D341Med (cell line): ENCODE measurements at regions not wholly inside any gene's neighbourhood (a gene's known extent, or its start where the extent isn't known, plus 50 kb on each side); places are given as distances from the start of the nearest gene placed in this dataset.

Experiments
- DNase-seq: peaks from one replicate; pipeline ENCODE4 v3.0.0; 2012; ENCODE audit warnings: low spot score

DNA sequence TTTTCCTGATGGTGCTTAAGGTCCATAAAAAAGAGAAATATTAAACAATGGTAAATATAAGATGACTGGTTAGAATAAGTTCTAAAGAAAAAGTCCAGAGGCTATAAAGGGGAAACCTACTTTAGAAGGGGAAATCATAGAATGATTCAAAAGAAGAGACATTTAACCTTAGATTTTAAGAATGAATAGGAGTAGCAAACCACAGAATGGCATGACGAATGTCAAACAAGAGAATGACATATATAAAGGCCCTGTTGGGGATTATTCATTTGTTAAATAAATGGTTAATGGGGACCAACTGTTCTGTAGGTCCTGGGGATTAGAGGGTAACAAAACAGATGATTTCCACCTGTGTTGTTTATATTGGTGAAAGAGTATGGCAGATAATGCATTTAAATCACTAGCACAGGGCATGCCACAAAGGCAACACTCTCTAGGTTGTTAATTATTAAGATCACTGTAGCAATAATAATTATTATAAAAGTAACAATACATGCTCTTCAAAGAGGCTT, 495.2 kb upstream of the GRIA1 start:
- DNase-seq, result no peak

DNA sequence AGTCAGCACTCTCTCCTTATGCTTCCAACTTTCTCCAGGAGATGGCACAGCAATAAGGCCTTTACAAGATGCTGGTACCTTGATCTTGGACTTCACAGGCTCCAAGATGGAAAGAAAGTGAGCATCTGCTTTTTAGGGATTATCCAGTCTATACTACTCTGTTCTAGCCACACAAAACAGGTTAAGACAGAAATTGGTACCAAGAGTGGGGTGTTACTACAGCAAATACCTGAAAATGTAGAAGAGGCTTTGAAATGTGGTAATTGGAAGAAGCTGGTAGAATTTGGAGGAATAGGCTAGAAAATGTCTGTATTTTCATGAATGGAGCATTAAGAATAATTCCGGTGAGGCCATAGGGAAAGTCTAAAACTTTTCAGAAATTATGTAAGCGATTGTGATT, 484.8 kb upstream of the GRIA1 start:
- DNase-seq, result no peak

GRCh38 chr5:153006681-153007080, 483.8 kb upstream of the GRIA1 start:
- DNase-seq, result no peak

DNA sequence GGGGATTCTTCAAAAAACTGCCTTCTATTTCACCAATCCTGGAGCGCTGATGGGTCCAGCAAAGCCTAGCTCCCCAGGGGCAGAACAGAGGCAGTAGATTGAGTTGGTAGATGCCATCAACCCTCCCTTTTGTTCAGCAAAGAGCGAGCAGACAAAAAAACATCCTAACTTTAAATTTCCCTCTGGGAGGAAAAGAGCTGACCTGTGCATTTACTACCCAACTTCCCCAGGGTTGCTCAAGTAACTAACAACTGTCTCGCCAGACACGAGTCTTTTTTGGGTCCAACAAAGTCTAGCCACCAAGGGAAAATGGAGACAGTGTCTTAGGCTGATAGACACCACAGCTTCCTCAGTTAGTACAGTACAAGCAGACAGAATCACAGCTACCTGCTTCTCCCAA, 476.3 kb upstream of the GRIA1 start:
- DNase-seq, result no peak

- DNase-seq, result no peak
Observed at GRCh38 chr5:153018121-153018520, 472.3 kb upstream of the GRIA1 start.

DNA sequence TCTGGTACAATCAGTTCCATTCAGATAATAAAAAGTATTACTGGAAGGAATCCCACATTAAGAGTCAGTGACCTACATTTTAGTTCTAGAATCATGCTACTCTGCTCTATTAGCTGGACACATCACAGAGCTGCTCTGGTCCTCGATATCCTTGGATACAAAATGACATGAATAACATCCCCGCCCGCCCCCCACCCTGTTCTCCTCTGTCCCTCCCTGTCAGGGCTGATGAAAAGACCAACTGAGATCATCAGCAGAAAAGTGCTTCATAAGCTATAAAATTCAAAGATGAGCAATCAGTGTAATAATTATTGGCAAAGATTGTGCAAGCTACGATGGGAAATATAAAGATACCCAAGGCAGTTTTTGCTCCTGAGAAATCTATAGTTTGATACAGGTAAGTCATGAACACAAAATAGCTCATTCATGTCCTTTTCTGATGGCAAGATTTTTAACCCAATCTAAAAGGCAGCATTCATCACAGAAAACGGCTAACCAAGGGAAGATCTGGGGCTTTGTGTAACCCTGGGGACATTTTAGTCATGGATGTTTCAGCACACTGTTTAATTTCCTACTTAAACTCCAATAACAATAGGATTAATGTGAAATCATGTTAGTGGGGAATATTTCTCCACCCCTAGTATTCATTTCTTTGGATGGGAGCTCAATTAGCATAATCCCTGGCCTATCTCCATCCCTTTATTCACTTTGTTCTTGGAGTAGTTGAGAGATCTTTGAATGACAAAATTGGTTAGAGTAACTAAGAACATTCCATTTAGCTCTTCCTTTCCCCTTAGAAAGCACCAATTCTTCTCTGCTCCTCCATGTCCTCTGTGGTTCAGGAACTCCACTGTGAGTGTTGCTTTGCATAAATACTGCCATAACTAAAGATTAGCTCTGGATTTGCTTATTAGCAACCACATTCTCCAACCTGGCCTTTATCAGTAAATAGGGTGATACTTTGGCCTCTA, 459.4 kb upstream of the GRIA1 start:
- no peak for DNase-seq

GRCh38 chr5:153039501-153039900, 451.0 kb upstream of the GRIA1 start:
- DNase-seq, result no peak

GRCh38 chr5:153043886-153044285, 446.6 kb upstream of the GRIA1 start:
- DNase-seq, result no peak

GRCh38 chr5:153050496-153051179, 439.8 kb upstream of the GRIA1 start:
- DNase-seq, result no peak

DNA sequence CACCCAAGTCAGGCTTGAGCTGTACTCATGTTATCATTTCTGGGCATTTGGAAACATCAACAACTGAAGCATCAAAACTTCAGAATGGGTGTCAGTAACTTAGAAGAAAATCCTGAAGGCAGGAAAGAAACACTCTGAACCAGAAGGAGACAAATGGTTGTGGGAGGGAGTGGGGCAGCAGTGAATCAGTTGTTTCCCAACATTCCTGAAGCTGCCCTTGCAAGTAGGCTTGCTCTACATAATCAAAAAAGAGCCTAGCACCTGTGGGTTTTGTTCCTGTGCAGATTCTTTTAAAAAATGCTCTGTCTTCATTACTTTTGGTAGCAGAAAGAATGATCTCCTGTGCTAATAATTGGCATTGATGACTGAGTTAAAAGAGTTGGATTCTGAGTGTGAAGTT, 424.2 kb upstream of the GRIA1 start:
- no peak for DNase-seq

GRCh38 chr5:153067869-153068268, 422.6 kb upstream of the GRIA1 start:
- no peak for DNase-seq

DNA sequence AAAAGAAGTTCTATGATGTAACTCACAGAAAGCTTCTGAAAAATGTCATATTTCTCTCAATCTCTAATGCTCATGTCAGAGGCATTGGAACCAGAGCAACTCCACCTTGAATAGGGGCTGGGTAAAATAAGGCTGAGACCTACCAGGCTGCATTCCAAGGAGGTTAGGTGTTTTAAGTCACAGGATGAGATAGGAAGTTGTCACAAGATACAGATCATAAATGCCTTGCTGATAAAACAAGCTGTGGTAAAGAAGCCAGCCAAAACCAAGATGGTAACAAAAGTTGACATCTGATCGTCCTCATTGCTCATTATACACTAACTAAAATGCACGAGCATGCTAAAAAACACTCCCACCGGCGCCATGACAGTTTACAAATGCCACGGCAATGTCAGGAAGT, 411.1 kb upstream of the GRIA1 start:
- no peak for DNase-seq

GRCh38 chr5:153080940-153081339, 409.5 kb upstream of the GRIA1 start:
- DNase-seq, result no peak

GRCh38 chr5:153081385-153081784, 409.1 kb upstream of the GRIA1 start:
- DNase-seq, result no peak

DNA sequence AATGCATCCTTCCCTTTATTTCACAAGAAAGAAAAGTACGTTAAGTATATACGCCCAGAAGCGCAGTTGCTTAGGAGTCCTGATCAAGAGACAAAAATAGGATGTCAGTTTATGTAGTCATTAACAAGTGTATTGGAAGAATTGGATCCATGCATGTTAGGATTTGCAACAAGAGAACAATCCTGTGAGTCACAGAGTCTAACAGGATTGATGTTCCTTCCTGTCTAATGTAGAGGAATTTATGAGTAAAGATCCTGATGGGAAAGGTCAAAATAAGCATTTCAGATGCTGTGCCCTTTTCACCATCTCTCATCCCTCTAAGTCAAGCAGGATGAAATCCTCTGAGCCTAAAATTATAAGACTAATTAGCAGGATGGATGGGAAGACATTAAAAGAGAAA, 406.0 kb upstream of the GRIA1 start:
- DNase-seq, result no peak

DNA sequence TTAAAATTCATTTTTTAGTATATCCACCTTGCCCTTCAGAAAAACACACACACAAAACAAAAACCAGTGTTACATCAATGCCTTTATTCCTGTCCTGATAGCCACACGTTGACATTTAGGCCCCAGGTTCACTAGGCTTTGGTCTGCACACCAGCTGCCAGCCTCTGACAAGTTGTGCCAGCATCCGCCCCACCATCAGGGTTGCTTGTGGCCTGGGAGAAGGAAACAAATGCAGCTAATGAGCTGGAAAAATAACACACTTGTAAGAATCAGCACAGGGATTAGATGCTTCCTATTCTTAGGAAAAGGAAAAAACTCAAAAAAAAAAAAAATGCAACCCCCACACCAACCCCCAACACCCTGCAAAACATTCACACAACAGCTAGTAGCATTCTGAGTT, 404.0 kb upstream of the GRIA1 start:
- DNase-seq, result no peak

- DNase-seq, result no peak
Observed at GRCh38 chr5:153088538-153088937, 401.9 kb upstream of the GRIA1 start.

DNA sequence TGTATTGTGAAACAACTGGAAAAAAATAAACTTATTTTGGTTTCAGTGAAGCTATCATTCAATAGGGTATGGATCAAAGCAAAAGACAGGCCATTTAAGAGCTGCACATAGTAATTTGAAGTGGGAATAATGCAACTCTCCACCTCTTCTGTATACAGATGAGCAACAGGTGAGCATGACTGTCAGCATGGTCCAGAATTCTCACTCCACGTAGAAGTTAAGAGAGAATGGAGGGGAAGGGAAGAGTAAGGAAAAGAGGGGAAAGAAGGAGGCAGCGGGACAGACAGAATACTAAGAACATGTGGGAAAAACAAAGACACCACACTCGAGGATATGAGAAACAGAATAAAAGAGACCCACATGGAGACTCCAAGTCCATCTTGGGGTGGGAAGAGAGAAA, 396.1 kb upstream of the GRIA1 start:
- no peak for DNase-seq

DNA sequence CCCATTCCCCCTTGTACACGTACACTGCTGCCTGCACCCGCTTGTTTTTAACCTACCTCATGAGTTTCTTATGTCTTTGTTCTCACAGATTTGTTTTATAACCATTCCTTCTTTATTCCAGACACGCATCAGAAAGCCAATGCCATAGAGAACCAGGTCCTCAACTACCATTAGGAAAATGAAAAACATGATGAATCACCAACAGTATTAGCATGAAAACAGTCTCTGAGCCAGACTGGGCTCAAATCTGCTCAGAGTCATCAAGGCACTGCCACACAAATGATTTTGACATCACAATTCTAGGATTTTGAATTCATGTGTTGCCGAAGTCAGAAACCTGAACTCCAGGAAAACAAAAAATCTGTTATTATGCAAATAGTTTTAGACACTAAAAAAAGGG, 394.1 kb upstream of the GRIA1 start:
- DNase-seq, result no peak

GRCh38 chr5:153099328-153099727, 391.1 kb upstream of the GRIA1 start:
- no peak for DNase-seq

DNA sequence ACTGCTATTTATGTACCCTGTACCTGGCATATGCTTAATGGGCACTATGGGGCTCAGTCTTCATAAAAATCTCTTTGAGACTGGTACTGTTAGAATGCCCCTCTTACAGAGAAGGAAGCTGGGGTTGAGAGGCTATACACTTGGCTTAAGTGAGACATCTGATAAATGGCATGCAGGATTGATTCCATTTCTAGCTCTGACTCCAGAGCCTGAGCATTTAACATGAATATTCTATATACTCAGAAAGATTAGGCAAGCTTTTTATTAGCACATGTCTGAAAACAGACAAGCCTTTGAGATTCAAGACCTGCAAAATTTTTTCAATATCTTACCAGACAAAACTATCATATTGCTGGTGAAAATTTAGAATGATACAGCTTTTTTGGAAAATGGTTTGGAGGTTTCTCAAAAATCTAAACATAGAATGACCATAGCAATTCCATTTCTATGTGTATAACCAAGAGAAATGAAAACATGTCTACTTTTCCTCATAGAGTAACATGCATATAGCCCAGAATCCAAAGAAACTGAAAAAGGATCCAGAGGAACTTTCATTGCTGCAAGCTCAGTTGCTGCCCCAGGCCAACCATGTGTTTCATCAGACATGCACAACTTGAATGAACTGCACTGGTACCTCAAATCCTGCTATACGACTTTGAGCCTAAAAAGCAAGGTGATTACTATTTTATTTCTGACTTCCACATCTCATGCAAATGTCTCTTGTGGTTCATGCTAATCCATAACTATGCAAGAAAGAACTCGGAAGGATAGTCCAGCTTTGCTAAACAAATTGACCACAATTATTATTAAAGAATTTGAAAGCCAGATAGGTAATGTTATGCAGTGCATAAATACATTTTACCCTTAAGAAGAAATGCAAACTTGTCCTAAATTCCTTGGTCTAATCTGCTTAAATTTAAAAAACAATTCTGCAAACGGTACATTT, 389.0 kb upstream of the GRIA1 start:
- DNase-seq, result no peak

DNA sequence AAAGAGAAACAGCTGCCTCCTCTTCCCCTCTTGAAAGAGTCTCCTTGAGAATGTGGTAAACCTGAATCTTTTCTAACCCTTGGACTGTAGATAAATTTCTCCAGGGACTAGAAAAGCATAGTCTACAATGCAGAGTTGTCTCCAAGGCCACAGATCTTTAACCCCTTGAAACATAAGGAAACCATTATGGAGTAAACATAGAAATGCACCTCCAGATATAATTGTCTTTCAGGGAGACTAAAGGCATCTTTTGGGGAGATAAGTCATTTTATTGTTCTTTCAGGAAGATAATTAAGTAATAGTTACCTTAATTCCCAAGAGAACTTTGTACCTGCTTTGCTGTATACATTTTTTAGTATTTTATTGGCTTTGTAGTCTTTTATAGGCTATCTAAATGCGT, 373.6 kb upstream of the GRIA1 start:
- DNase-seq, result no peak
